Inferior parietal cortex (tissue), 1 donor: ENCODE measurements at regions not wholly inside any gene's neighbourhood (a gene's known extent, or its start where the extent isn't known, plus 50 kb on each side); places are given as distances from the start of the nearest gene placed in this dataset.
A peak's percentile ranks its signal among the peaks of the same experiment; 100 is the strongest.

Experiments used
- DNase-seq: peaks from one replicate; pipeline ENCODE4 v3.0.0-alpha.2; 2016; ENCODE audit errors: extremely low spot score

DNA sequence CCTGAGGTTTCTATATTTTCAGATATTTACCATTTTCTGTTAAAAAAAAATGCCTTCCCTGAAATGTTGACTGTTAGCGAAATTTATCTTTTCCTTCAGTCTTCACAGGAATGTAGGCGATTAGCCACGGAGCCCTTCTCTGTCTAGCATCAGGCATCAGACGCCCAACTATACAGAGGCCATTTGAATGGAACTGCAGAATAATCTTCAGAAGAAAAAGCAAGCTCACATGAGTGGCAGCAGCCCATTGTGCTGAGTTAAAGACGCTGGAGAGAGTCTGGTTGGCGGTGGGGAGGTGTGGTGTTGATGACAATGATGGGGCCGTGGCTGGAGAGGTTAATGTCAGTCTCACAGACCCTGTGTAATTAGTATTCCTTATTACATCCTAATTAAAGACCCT lies 196.8 kb upstream of the LEF1 start:
- DNase-seq = no peak

DNA sequence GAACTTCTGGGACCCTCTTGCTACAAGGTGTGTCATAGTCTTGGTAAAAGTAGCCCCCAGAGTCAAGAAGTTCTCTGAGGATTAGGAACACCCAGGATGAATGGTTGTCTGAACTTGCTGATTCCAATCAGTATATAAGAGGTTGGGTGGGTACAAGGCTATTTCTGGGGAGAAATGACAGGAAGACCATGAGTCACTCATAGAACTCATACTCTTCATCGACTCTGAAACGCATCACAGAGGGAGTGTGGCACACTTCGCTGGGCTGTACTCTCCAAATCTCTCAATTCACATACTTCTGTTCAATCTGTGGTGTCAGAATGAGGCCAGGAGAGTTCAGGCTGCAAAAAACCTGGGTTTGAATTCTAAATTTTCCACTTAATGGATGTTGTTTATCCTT lies 193.2 kb upstream of the LEF1 start:
- DNase-seq = no peak

- no peak for DNase-seq
These were observed 192.7 kb upstream of the LEF1 start for GRCh38 chr4:108361446-108361820.

DNA sequence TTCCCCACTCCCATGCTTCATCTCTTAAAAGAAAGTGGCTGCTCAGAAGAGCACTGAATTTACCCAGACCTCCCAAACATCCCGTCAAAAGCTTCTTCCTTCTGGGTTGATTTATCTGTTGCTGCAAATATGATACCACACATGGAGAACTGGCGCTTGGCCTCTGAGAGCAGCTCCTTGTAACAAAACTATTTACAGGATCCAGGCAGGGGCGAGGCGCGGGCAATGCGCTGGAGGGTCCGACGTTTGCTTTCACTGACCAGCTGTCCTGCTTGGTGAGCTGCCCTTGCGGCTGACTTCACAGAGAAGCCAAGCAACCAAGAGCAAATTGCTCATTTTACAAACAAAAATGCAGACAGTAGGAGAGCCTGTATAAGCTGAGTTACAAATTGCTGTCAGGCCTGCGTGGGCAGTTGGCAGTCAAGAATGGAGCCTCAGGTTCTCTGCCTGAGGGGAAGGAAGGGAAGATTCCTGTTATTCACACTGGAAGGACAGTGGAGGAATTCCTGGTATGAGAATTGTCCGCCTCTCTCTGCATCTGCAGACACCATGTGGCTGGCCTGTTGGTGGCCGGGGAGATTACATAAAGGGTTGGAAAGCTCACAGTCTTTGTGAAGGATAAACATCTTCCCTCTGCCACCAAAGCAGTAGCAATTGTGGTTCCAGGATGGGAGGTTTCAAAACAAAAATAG lies 192.2 kb upstream of the LEF1 start:
- no peak for DNase-seq

DNA sequence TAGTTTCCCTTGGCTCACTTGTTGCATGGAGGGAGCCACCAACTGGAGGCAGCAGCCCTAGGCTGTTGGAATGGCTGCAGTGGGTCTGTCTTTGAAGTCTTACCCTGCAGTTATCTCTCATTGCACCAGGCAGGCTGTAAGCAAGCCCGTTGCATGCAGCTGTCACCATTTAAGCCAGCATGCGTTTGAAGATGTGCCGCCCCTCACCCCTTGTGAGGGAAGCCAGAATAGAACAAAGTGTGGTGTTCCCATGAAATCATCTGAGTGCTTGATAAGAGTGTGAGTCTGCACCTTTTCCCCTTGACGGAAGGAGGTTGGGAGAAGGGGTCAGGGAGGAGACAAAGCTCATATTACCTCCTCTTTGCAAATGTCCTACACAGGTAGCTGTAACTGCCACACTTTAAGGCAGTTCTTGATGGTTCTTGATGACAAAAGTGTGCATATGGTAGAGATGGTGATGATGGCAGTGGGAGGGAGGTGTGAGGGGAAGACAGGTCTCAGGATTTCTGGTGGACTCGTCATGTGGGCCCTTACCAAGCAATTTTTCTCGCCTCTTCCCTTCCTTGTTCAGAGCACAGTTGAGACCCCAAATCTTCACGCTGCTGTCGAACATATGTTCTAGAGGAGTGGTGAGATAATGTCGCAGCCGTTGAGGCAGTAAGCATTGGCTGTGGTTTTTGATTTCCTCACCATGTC lies 191.4 kb upstream of the LEF1 start:
- DNase-seq = peak; percentile 13

- DNase-seq = no peak
These were observed 190.6 kb upstream of the LEF1 start for GRCh38 chr4:108359130-108359985.

- DNase-seq = no peak
These were observed 187.3 kb upstream of the LEF1 start for GRCh38 chr4:108355902-108356535.

DNA sequence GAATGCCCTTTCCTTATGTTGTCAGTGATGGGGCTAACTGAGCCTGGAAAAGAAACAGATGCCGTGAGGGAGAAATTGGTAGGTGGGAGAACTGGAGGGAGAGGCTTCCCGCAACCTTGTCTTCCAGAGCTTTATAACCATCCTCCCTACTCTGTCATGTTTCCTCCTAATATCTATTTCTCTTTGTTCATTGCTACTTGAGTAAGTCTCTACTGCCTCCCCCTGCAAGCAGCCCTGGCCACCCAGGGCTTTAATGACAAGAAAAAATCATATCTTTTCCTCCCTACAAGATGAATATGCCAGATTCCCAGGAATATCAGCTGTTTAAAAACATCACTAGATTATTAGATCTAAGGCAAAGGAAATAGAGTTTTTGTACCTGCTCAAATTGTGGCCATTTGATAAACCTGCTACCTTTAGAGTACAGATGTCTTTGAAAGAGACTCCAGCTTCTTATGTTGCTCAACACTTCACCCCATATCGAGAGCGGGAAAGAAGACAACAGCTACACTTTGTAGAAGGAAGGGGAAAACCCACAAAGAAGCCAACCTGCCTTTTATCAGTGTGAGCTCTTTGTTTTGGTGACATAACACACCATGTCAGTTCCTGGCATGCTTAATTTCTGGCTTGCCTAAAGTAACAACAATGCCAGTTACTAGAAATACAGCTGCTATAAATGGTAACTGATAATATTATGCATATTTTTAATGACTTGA lies 186.6 kb upstream of the LEF1 start:
- DNase-seq = no peak

- DNase-seq = no peak
These were observed 184.1 kb upstream of the LEF1 start for GRCh38 chr4:108352664-108353308.

DNA sequence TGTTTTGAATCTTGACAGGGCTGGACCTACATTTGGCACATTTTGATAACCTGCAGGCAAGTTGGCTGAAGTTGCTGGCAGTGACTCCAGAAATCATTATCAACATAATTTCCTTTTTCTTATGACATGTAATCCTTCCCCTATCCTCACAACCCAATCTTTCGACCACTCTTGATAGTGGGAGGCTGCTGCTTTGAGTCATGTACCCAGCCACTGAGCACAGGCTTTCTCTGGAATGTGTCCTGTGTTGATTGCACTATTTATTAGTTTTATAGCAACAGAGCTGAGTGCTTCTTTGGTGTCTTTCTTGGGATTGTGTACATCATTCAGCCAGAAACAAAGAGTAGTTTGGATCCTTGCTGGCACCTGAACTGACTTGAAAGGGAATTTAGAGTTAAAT lies 183.1 kb upstream of the LEF1 start:
- DNase-seq = no peak

DNA sequence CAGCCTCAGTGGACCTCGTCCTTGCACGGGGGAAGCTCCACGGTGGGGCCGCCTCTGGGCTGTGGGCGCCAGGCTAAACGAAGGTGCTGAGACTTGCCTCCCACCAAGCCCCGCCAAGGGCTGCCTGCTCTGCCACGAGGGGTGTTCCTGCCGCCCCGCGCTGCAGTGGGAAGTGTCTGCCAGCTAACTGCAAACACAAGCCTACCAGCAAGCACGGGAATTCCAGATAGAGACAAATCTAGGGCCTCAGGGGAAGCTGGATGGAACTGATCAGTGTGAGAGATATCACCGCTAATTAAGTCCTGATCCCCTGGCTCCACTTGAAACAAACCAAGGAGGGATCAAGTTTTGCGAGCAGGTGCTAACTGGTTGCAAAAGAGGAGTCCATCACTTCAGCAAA lies 181.6 kb upstream of the LEF1 start:
- no peak for DNase-seq

- DNase-seq = no peak
These were observed 178.1 kb upstream of the LEF1 start for GRCh38 chr4:108346818-108347210.

DNA sequence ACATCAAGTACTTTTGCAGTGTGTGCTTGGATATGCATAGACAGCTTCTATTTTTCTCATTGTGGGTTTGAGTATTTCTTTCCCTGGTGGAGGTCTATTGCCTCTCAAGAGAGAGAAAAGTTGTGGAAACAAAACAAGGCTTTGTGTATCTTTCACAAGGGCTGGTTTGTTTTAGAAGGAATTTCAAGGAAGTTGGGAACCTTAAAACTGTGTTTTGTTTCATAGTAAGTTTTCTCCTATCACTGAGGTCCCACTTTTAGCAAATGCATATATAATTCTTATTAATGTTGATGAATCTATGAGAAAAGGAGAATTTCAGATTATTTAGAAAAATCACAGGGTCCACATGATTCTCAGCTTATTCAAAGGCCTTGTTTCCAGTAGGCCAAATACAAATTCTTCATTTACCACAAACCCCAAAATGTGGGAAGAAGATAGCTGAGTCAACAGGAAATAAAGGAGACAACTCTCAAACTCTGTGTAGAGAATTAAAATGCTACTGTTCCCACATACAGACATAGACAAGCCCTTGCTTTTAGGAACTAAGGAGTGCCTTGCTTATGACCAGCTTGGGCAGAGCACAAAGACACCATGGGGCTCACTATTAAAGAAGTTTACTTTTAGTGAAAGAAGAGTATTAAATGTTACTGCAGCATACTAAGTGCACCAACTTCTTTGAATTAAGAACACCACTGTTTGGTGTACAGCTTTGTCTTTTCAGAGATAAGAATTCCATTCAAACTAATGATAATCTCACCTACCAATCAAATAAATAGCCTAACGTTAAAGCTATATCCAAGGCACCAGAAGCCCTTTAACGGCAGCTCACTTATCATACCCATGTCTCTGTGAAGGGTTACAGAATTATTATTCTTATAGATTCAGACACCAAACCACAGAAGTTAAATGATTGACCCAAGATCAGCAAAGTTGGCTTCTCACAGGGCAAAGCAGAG lies 177.4 kb upstream of the LEF1 start:
- no peak for DNase-seq

DNA sequence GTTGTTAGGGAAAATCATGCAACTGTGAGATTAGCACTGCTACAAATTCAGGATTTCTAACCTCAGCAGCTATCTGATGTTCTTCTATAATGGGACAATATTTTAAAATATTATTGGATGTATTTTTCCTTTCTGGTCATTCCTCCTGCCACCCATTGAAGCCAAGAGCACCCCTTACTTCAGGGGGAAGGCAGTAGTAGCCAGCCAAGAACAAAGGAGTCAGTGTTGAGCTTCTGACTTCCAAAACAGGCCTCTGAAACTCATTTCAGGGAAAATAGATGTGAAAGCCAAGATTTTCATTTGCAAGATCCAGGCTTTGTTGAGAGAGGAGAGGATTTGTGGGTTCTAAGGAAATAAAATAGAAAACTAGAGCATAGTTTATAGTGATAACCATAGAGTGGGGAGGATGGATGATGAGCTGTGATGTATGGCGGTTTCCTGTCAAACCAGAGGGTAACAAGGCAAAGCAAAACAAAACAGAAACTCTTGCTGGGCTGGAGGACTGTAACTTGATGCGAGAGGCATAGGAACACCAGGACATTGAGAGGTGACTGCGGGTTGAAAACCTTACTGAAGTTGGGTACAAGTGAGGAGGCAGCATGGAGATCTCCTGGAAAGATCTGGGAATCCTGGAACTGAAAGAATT lies 173.7 kb upstream of the LEF1 start:
- no peak for DNase-seq

DNA sequence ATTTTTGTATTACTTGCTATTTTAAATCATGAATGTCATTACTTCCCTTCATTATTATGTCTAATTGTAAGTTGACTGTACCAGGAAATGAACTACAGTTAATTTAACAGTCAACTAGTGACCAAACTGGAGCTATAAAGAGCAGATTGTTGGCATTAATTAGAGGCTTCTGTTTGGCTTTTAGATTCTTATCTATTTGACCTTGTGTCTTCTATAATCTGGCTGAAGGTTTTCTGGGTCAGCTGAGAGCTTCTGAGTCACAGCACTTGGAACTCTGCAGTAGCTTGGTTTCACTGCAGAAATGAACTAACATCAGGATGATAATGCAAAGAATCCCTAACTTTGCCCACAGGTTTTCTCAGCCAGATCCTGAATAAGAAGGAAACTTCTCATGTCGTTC lies 169.2 kb upstream of the LEF1 start:
- no peak for DNase-seq

GRCh38 chr4:108336076-108336475 lies 167.3 kb upstream of the LEF1 start:
- no peak for DNase-seq

DNA sequence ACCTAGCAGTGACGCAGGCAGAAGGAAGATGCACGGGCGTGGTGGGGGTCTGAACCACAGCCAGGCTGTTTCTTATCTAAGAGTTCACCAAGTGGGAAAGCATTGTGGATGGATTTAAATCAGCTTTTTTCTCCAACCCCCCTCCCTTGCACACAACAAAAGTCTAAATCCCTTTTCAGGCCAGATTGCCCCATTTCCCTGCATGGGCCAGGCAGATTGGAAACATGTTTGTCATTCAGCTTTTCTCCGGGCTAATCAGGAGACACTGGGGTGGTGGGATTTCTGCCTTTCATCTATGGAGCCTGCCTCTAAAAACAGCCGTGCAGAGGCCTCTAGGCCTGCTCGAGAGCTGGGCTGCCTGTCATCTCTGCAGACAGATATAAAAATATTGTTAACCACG lies 166.3 kb upstream of the LEF1 start:
- DNase-seq = no peak

DNA sequence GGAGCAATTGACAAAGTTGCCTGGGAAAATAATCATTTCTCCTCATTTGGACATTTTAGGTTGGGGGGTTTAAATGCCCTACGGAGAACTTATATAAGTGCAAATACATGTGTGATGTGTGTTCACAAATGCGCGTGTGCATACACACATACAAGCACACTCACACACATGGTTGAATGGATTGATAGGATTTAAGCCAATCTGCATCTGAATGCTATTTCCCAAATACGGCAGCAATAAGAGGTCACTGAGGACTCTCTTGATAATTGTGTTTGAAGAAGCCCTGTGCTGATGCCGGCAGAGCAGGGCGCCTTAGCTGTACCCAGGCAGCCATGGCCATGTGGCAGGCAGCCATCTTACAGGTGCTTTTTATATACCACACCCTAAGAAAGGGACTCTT lies 165.3 kb upstream of the LEF1 start:
- DNase-seq = no peak

DNA sequence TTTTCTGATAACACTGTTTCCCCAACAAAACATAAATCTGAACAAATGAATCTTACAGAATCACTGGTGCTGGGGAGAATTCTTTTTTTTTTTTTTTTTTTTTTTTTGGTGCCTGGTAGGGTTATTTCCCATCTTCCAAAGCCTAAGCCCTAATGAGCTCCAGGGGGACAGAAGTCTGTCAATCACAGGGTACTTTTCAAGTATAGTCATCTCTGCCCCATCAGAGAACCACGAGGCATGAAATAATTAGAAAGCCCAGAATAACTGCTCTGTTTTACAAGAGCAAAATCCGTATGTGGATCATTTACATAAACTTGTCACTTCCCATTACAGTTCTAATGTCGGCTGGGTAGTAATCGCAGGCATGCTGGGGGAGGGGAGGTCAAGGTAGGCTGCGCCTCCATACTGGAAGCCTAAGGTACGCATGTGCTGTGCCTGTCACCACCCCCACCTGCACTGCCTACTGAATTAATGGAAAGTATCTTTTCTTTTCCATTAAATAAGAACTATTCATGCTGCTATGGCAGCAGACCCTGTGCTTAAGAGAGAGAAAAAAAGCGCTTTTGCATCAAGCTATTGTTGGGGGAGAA lies 164.7 kb upstream of the LEF1 start:
- DNase-seq = no peak
